Liver (tissue), 8 donors: ENCODE measurements at regions not wholly inside any gene's neighbourhood (a gene's known extent, or its start where the extent isn't known, plus 50 kb on each side); places are given as distances from the start of the nearest gene placed in this dataset.

Source experiments
- DNase-seq: peaks from one replicate; pipeline ENCODE4 v3.0.0-alpha.2; 2017; ENCODE audit warnings: low spot score
- H3K27ac ChIP-seq, 2 donors: one replicate each; pipeline ENCODE4 v1.7.0; 2013; ENCODE audit warnings: inconsistent platforms in 2 of 2, low read length in 2 of 2, control low read depth in 1 of 2, low read depth in 1 of 2, mild to moderate bottlenecking in 1 of 2
- H3K27me3 ChIP-seq, 4 donors: one replicate each; pipeline versions ENCODE4 v1.6.1 to v1.7.0; 2013; ENCODE audit warnings: low read length in 3 of 4, inconsistent platforms in 1 of 4, mild to moderate bottlenecking in 1 of 4, moderate library complexity in 1 of 4; ENCODE audit not compliant: control insufficient read depth in 4 of 4, insufficient read depth in 4 of 4
- H3K36me3 ChIP-seq, 4 donors: one replicate each; pipeline versions ENCODE4 v1.6.1 to v1.7.0; 2013; ENCODE audit warnings: low read length in 3 of 4, mild to moderate bottlenecking in 3 of 4, low read depth in 1 of 4, moderate library complexity in 1 of 4; ENCODE audit not compliant: control insufficient read depth in 4 of 4, insufficient read depth in 3 of 4
- H3K4me1 ChIP-seq, 4 donors: one replicate each; pipeline versions ENCODE4 v1.6.1 to v1.7.0; 2013; ENCODE audit warnings: low read length in 3 of 4, mild to moderate bottlenecking in 3 of 4, moderate library complexity in 1 of 4; ENCODE audit not compliant: control insufficient read depth in 4 of 4, insufficient read depth in 4 of 4
- H3K4me3 ChIP-seq, 3 donors: one replicate each; pipeline versions ENCODE4 v1.6.1 to v1.7.0; 2013; ENCODE audit warnings: low read length in 3 of 3, control low read depth in 1 of 3, low read depth in 1 of 3, mild to moderate bottlenecking in 1 of 3
- H3K9ac ChIP-seq, 2 donors: one replicate each; pipeline ENCODE4 v1.7.0; 2013; ENCODE audit warnings: low read length in 2 of 2, mild to moderate bottlenecking in 2 of 2, moderate library complexity in 2 of 2, control low read depth in 1 of 2, low read depth in 1 of 2
- H3K9me3 ChIP-seq, 4 donors: one replicate each; pipeline versions ENCODE4 v1.6.1 to v1.7.0; 2013; ENCODE audit warnings: low read length in 3 of 4; ENCODE audit not compliant: control insufficient read depth in 4 of 4
- ATF3 ChIP-seq: IDR thresholded peaks from 2 replicates; pipeline ENCODE4 v1.6.1; 2016; ENCODE audit warnings: antibody characterized with exemption
- CTCF ChIP-seq: fragments of 150-350 bp; IDR thresholded peaks from 2 replicates; pipeline ENCODE4 v1.5.1; 2017; ENCODE audit warnings: improper control_type of control experiment, low read depth, low read length; ENCODE audit not compliant: missing input control
- EGR1 ChIP-seq, 2 donors: IDR thresholded peaks; 2 replicates each; pipeline ENCODE4 v1.6.1; 2016 to 2018; ENCODE audit warnings: antibody characterized with exemption in 2 of 2, low read depth in 2 of 2
- FOXA1 ChIP-seq: IDR thresholded peaks from 2 replicates; pipeline ENCODE4 v1.6.1; 2016; ENCODE audit warnings: antibody characterized with exemption
- FOXA2 ChIP-seq: IDR thresholded peaks from 2 replicates; pipeline ENCODE4 v1.6.1; 2016; ENCODE audit warnings: antibody characterized with exemption
- GABPA ChIP-seq, 2 donors: IDR thresholded peaks in 1 of 2; conservative IDR thresholded peaks in 1 of 2; 2 replicates each; pipeline ENCODE4 v1.6.1; 2016; ENCODE audit warnings: antibody characterized with exemption in 2 of 2, mild to moderate bottlenecking in 1 of 2, moderate library complexity in 1 of 2
- HNF4A ChIP-seq, 2 donors: conservative IDR thresholded peaks; 2 replicates each; pipeline ENCODE4 v1.6.1; 2016; ENCODE audit warnings: antibody characterized with exemption in 2 of 2, mild to moderate bottlenecking in 2 of 2
- HNF4G ChIP-seq: IDR thresholded peaks from 2 replicates; pipeline ENCODE4 v1.6.1; 2016; ENCODE audit warnings: antibody characterized with exemption
- MAX ChIP-seq: IDR thresholded peaks from 2 replicates; pipeline ENCODE4 v1.6.1; 2016; ENCODE audit warnings: antibody characterized with exemption
- NR2F2 ChIP-seq: IDR thresholded peaks from 2 replicates; pipeline ENCODE4 v1.6.1; 2016; ENCODE audit warnings: antibody characterized with exemption
- RAD21 ChIP-seq, 2 donors: IDR thresholded peaks; 2 replicates each; pipeline ENCODE4 v1.6.1; 2016; ENCODE audit warnings: antibody characterized with exemption in 2 of 2, mild to moderate bottlenecking in 2 of 2
- REST ChIP-seq: IDR thresholded peaks from 2 replicates; pipeline ENCODE4 v1.6.1; 2016; ENCODE audit warnings: antibody characterized with exemption, mild to moderate bottlenecking
- RXRA ChIP-seq, 2 donors: IDR thresholded peaks; 2 replicates each; pipeline ENCODE4 v1.6.1; 2017 to 2018; ENCODE audit warnings: antibody characterized with exemption in 2 of 2, mild to moderate bottlenecking in 1 of 2
- SP1 ChIP-seq: IDR thresholded peaks from 2 replicates; pipeline ENCODE4 v1.6.1; 2018; ENCODE audit warnings: antibody characterized with exemption, mild to moderate bottlenecking
- TAF1 ChIP-seq: conservative IDR thresholded peaks from 2 replicates; pipeline ENCODE4 v1.6.1; 2016; ENCODE audit warnings: antibody characterized with exemption, mild to moderate bottlenecking
- YY1 ChIP-seq: IDR thresholded peaks from 2 replicates; pipeline ENCODE4 v1.6.1; 2016; ENCODE audit warnings: antibody characterized with exemption, mild to moderate bottlenecking
- WGBS: extraction: QIAGEN DNeasy Blood & Tissue Kit; methylation state at CpG from one replicate; pipeline ENCODE4 v1.1.7; 2013; 5-methylcytosine and 5-hydroxymethylcytosine counted together
- donor health status: healthy.
- donor health status: healthy.
- donor health status: healthy.
- donor health status: healthy.
- donor health status: healthy.

GRCh38 chr6:18792866-18793265 lies 405.7 kb downstream of the RNF144B start (continued):
- TF ChIP-seq RAD21 (IDR thresholded peaks at IDR 0.05): no peak

- Histone ChIP-seq H3K4me1 (no peaks in the 10 kb centered on the region), H3K27ac (no peak overlapping the region), H3K4me3 (no peak overlapping the region), H3K27me3 (peaks cover 0 to 2% (median 0%) of the 10 kb centered on the region in 4 donors), H3K9ac (no peak overlapping the region), H3K36me3 (no peaks in the 10 kb centered on the region), H3K9me3 (no peaks in the 10 kb centered on the region)
- WGBS: 66% methylated on average over 5 of the region's 5 CpGs
- TF ChIP-seq FOXA2: no peak
- TF ChIP-seq MAX: no peak
- TF ChIP-seq GABPA (IDR thresholded peaks at IDR 0.05 in 1 of 2, conservative IDR thresholded peaks at IDR 0.05 in 1 of 2): no peak
- TF ChIP-seq REST: no peak
- TF ChIP-seq HNF4A (conservative IDR thresholded peaks at IDR 0.05): no peak
- no peak for TF ChIP-seq YY1
- no peak for TF ChIP-seq HNF4G
- no peak for TF ChIP-seq SP1
- no peak for TF ChIP-seq RXRA (IDR thresholded peaks at IDR 0.05)
- DNase-seq: no peak
Observed at GRCh38 chr6:18795726-18796125, 408.6 kb downstream of the RNF144B start.

- H3K4me1 ChIP-seq: no peaks in the 10 kb centered on the region
- H3K27me3 ChIP-seq: peaks cover 0 to 4% (median 0%) of the 10 kb centered on the region in 4 donors
- H3K9me3 ChIP-seq: peaks cover 11 to 24% (median 15%) of the 10 kb centered on the region in 4 donors
- no peaks in the 10 kb centered on the region for H3K36me3 ChIP-seq
- DNase-seq: no peak
- H3K9ac ChIP-seq: no peak overlapping the region
- no peak overlapping the region for H3K27ac ChIP-seq
- WGBS: 45% methylated on average over 3 of the region's 3 CpGs
- TF ChIP-seq REST: no peak
- no peak for TF ChIP-seq GABPA (IDR thresholded peaks at IDR 0.05 in 1 of 2, conservative IDR thresholded peaks at IDR 0.05 in 1 of 2)
- TF ChIP-seq ATF3: no peak
- TF ChIP-seq EGR1 (IDR thresholded peaks at IDR 0.05; ENCODE audit: low read depth in 2 of 2): no peak
- no peak for TF ChIP-seq RAD21 (IDR thresholded peaks at IDR 0.05)
- TF ChIP-seq SP1: no peak
- TF ChIP-seq RXRA (IDR thresholded peaks at IDR 0.05): no peak
- TF ChIP-seq NR2F2: no peak
- no peak for TF ChIP-seq FOXA1
- TF ChIP-seq TAF1: no peak
- no peak for TF ChIP-seq YY1
- no peak for TF ChIP-seq FOXA2
- TF ChIP-seq CTCF: no peak
- no peak overlapping the region for H3K4me3 ChIP-seq
Observed at GRCh38 chr6:18820725-18821124, 433.6 kb downstream of the RNF144B start.
